Left ventricle myocardium inferior (tissue), 1 donor: ENCODE measurements at regions not wholly inside any gene's neighbourhood (a gene's known extent, or its start where the extent isn't known, plus 50 kb on each side); places are given as distances from the start of the nearest gene placed in this dataset.
"Not testable (repeated sequence)": the region's sequence is repeated elsewhere in the genome, so short reads cannot be mapped to it uniquely, and the experiment has no call there.

Experiments used
- DNase-seq: peaks from one replicate; pipeline ENCODE4 v3.0.0-alpha.2; 2020
- H3K27ac ChIP-seq: fragments of 200-600 bp; replicated peaks from 2 replicates; pipeline ENCODE4 v1.8.0; 2021
- H3K27me3 ChIP-seq: fragments of 200-600 bp; 2 replicates; pipeline ENCODE4 v1.8.0; 2021; ENCODE audit warnings: low read depth
- H3K36me3 ChIP-seq: fragments of 200-600 bp; 2 replicates; pipeline ENCODE4 v1.8.0; 2021
- H3K4me1 ChIP-seq: fragments of 200-600 bp; 2 replicates; pipeline ENCODE4 v1.8.0; 2021
- H3K4me3 ChIP-seq: fragments of 200-600 bp; 2 replicates; pipeline ENCODE4 v1.8.0; 2021; ENCODE audit warnings: mild to moderate bottlenecking, moderate library complexity
- H3K9me3 ChIP-seq: fragments of 200-600 bp; replicated peaks from 2 replicates; pipeline ENCODE4 v1.8.0; 2021
- intact Hi-C: fragments of 100-400 bp; cut with micrococcal nuclease; formaldehyde crosslinking; loops from one replicate; pipeline ENCODE4 v1.11.0; 2022
- TF ChIP-seq, protein P1 (sequence below): fragments of 200-600 bp; IDR thresholded peaks from 2 replicates; pipeline ENCODE4 v1.8.0; 2021; ENCODE audit warnings: antibody characterized with exemption, mild to moderate bottlenecking, borderline replicate concordance
- donor health status: DM: no; HTN: yes; CAD: no; lungs with severe emphysema.

DNA sequence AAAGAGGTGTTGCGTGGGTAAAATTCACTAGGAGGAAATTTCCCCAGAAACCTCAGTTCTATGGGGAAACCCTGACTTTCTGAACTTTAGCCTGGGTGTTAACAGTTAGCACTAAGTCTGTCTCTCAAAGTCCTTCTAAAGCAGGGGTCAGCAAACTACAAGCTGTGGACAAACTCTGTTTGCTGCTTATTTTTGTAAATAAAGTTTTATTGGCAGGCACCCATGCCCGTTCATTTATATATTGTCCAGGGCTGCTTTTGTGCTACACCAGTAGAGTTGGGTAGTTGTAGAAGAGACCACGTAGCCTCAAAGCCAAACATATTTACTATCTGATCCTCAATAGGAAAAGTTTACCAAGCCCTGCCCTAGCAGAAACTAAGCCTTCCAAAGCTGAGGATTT is 159.7 kb downstream of the USP31 start:
- peaks cover 44% of the 10 kb centered on the region for H3K27me3 ChIP-seq
- no peak overlapping the region for H3K4me3 ChIP-seq
- TF ChIP-seq, protein P1, sequence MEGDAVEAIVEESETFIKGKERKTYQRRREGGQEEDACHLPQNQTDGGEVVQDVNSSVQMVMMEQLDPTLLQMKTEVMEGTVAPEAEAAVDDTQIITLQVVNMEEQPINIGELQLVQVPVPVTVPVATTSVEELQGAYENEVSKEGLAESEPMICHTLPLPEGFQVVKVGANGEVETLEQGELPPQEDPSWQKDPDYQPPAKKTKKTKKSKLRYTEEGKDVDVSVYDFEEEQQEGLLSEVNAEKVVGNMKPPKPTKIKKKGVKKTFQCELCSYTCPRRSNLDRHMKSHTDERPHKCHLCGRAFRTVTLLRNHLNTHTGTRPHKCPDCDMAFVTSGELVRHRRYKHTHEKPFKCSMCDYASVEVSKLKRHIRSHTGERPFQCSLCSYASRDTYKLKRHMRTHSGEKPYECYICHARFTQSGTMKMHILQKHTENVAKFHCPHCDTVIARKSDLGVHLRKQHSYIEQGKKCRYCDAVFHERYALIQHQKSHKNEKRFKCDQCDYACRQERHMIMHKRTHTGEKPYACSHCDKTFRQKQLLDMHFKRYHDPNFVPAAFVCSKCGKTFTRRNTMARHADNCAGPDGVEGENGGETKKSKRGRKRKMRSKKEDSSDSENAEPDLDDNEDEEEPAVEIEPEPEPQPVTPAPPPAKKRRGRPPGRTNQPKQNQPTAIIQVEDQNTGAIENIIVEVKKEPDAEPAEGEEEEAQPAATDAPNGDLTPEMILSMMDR: no peak
- H3K27ac ChIP-seq: no peak overlapping the region
- no peaks in the 10 kb centered on the region for H3K36me3 ChIP-seq
- no peak for DNase-seq
- H3K4me1 ChIP-seq: no peaks in the 10 kb centered on the region
- intact Hi-C loops: no loop called here
- H3K9me3 ChIP-seq: peaks cover 14% of the 10 kb centered on the region

GRCh38 chr16:22983614-22984013 is 165.6 kb downstream of the USP31 start:
- H3K27me3 ChIP-seq: peaks cover 34% of the 10 kb centered on the region
- H3K4me3 ChIP-seq: no peak overlapping the region
- no peak overlapping the region for H3K27ac ChIP-seq
- H3K36me3 ChIP-seq: no peaks in the 10 kb centered on the region
- no peak for DNase-seq
- TF ChIP-seq, protein P1: no peak
- peaks cover 36% of the 10 kb centered on the region for H3K9me3 ChIP-seq
- intact Hi-C loops: no loop called here
- no peaks in the 10 kb centered on the region for H3K4me1 ChIP-seq

- H3K4me3 ChIP-seq, H3K36me3 ChIP-seq, DNase-seq, H3K4me1 ChIP-seq, intact Hi-C loops, H3K27ac ChIP-seq: not testable (repeated sequence)
- Histone ChIP-seq H3K27me3 (peaks cover 55% of the 10 kb centered on the region), H3K9me3 (peaks cover 31% of the 10 kb centered on the region)
Observed at GRCh38 chr16:22980514-22980913, 166.6 kb downstream of the HS3ST2 start.

- no peak for DNase-seq
- H3K4me1 ChIP-seq: no peaks in the 10 kb centered on the region
- no peak overlapping the region for H3K27ac ChIP-seq
- H3K27me3 ChIP-seq: peaks cover 70% of the 10 kb centered on the region
- H3K9me3 ChIP-seq: peaks cover 16% of the 10 kb centered on the region
- intact Hi-C loops: no loop called here
- no peak overlapping the region for H3K4me3 ChIP-seq
- H3K36me3 ChIP-seq: no peaks in the 10 kb centered on the region
- TF ChIP-seq, protein P1: no peak
Observed at GRCh38 chr16:22979038-22979437, 165.1 kb downstream of the HS3ST2 start.

- H3K36me3 ChIP-seq: no peaks in the 10 kb centered on the region
- no peak overlapping the region for H3K4me3 ChIP-seq
- DNase-seq: no peak
- intact Hi-C loops: no loop called here
- TF ChIP-seq, protein P1: no peak
- no peak overlapping the region for H3K27ac ChIP-seq
- H3K4me1 ChIP-seq: no peaks in the 10 kb centered on the region
- peaks cover 82% of the 10 kb centered on the region for H3K27me3 ChIP-seq
- no peaks in the 10 kb centered on the region for H3K9me3 ChIP-seq
Observed at GRCh38 chr16:22977294-22977697, 163.3 kb downstream of the HS3ST2 start.

DNA sequence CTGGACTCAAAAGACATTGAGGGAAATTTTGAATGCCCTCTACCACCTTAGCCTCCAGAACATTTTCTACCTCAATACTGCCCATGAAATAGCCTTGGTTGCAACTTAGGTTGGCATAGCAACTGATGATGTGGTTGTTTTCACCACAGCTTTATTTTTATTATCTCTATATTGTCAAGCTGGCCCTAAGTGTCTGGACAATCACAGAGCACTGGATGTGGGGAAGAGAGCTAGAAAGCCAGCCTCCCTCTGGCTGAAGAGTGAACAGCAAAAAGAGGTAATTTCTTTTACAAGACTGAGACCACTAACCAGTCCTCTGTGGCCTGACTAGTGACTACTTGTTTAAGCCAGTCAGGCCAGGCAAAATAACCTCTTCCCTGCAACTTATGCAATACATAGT is 159.6 kb downstream of the HS3ST2 start:
- Histone ChIP-seq H3K27ac (no peak overlapping the region), H3K27me3 (peaks cover 55% of the 10 kb centered on the region), H3K36me3 (no peaks in the 10 kb centered on the region), H3K4me1 (peaks cover 20% of the 10 kb centered on the region), H3K4me3 (no peak overlapping the region), H3K9me3 (no peaks in the 10 kb centered on the region)
- intact Hi-C loops: no loop called here
- no peak for DNase-seq
- TF ChIP-seq, protein P1: no peak
